H1 (cell line): ENCODE measurements at regions not wholly inside any gene's neighbourhood (a gene's known extent, or its start where the extent isn't known, plus 50 kb on each side); places are given as distances from the start of the nearest gene placed in this dataset.

Experiments used
- TCF12 ChIP-seq: IDR thresholded peaks from 2 replicates; pipeline ENCODE4 v1.6.1; 2011; ENCODE audit warnings: low read depth, mild to moderate bottlenecking, low read length
- TF ChIP-seq, protein P1 (sequence below), 3 experiments: IDR thresholded peaks; 1 replicate in 2 of 3; 2 replicates in 1 of 3; pipeline versions ENCODE4 v1.5.1 to v1.6.1; 2011; ENCODE audit warnings: low read length in 3 of 3, mild to moderate bottlenecking in 3 of 3, inconsistent platforms in 2 of 3, low read depth in 1 of 3, moderate library complexity in 1 of 3; ENCODE audit not compliant: insufficient read depth in 1 of 3; ENCODE audit errors: control extremely low read depth in 1 of 3

DNA sequence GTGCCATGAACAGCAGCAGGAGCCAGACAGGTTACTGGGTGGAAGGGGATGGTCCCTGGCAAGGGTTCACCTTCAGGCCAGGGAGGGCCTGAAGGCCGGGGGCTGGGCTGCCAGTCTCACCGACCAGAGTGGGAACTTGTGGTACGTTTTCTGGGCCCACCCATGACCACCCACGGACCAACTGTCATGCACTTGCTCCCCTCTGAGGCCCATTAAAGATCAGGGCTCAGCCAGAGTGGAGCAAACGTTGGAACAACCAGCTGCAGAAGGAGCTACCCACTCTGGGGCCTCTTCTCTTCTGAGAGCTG is 436.7 kb upstream of the PRMT6 start (continued):
- TF ChIP-seq, protein P1, sequence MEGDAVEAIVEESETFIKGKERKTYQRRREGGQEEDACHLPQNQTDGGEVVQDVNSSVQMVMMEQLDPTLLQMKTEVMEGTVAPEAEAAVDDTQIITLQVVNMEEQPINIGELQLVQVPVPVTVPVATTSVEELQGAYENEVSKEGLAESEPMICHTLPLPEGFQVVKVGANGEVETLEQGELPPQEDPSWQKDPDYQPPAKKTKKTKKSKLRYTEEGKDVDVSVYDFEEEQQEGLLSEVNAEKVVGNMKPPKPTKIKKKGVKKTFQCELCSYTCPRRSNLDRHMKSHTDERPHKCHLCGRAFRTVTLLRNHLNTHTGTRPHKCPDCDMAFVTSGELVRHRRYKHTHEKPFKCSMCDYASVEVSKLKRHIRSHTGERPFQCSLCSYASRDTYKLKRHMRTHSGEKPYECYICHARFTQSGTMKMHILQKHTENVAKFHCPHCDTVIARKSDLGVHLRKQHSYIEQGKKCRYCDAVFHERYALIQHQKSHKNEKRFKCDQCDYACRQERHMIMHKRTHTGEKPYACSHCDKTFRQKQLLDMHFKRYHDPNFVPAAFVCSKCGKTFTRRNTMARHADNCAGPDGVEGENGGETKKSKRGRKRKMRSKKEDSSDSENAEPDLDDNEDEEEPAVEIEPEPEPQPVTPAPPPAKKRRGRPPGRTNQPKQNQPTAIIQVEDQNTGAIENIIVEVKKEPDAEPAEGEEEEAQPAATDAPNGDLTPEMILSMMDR (IDR thresholded peaks at IDR 0.05; ENCODE audit: control extremely low read depth in 1 of 3, insufficient read depth in 1 of 3, low read depth in 1 of 3, low read length in 3 of 3), result no peak
- no peak for TF ChIP-seq TCF12
